ENCODE measurements at regions not wholly inside any gene's neighbourhood (a gene's known extent, or its start where the extent isn't known, plus 50 kb on each side); places are given as distances from the start of the nearest gene placed in this dataset.

DNA sequence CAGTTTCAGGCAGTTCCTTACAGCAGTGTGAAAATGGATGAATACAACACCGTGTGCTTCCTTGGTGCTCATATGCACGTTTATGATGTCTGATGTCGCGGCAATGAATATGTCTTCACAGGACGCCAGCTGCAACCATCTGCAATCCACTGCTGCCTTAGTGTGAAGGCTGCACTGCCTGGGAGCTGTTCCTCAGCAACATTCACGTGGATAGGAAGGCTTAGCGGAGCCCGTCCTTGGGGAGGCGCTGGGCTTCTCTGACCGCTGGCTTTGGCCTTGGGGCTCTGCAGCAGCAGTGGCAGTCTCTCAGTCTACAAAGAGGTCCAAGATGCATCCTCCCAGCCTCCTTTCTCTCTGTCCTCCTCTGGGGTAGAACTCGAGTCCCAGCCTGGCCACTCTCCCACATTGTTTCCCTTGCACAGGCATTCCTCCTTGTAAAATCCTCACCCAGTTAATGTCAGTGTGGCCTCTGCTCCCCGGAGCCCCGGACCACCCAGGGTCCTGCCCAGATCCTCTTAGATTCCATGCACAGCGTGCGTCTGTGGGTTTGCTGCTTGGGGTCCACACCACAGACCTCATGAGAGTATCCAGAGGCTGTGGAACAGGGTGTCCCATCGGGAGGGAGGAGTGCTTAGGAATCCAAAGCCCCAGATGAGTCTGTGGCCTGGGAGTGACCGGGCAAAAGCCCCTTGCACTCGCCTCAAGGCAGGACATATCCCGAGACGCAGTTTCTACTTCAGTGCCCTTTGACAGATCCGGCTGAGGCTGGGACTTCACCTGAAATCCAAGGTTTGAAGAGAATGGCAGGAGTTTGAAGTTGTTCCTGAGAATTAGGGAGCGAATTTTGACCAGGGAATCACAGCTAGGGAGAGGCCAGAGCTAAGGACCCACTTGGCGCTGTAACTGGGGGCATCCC, 181.3 kb downstream of the THBS2 start:
- ChIA-PET CTCF (no interaction called here), POLR2A (no interaction called here)
- DNase-seq (ENCODE audit: extremely low spot score), result no peak
- TF ChIP-seq FOXA1 (IDR thresholded peaks at IDR 0.05) (no peak), ZNF384 (IDR thresholded peaks at IDR 0.05) (no peak), FOXK2 (IDR thresholded peaks at IDR 0.05) (no peak), TARDBP (IDR thresholded peaks at IDR 0.05) (no peak), LEF1 (IDR thresholded peaks at IDR 0.05; ENCODE audit: borderline replicate concordance) (no peak), HDGF (IDR thresholded peaks at IDR 0.05; ENCODE audit: borderline replicate concordance) (no peak), PKNOX1 (IDR thresholded peaks at IDR 0.05) (no peak), SP1 (IDR thresholded peaks at IDR 0.05) (no peak), ARNT (IDR thresholded peaks at IDR 0.05) (no peak), SUZ12 (IDR thresholded peaks at IDR 0.05) (no peak), NFRKB (IDR thresholded peaks at IDR 0.05) (no peak), ELF4 (IDR thresholded peaks at IDR 0.05) (no peak), BHLHE40 (IDR thresholded peaks at IDR 0.05; ENCODE audit: borderline replicate concordance) (no peak), FOXM1 (IDR thresholded peaks at IDR 0.05; ENCODE audit: borderline replicate concordance) (no peak), CTBP1 (IDR thresholded peaks at IDR 0.05; ENCODE audit: borderline replicate concordance) (no peak)

DNA sequence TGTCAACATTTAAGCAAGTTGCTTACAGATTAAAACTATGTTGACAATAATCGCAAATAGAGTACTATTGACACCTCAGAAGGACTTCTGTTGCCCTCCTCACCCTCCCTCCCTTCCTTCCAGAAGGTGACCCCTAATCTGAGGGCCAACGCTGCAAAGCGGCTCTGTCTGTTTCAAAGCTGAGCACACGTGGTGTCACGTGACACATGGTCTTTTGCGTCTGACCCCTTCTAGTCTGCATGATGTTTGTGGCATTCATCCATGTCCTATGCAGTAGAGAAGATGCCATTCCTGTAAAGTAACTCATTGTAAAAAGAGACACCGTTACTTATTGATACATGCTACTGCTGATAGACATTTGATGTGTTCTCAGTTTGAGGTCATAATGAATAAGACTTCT, 182.3 kb downstream of the THBS2 start:
- no peak for DNase-seq (ENCODE audit: extremely low spot score)

DNA sequence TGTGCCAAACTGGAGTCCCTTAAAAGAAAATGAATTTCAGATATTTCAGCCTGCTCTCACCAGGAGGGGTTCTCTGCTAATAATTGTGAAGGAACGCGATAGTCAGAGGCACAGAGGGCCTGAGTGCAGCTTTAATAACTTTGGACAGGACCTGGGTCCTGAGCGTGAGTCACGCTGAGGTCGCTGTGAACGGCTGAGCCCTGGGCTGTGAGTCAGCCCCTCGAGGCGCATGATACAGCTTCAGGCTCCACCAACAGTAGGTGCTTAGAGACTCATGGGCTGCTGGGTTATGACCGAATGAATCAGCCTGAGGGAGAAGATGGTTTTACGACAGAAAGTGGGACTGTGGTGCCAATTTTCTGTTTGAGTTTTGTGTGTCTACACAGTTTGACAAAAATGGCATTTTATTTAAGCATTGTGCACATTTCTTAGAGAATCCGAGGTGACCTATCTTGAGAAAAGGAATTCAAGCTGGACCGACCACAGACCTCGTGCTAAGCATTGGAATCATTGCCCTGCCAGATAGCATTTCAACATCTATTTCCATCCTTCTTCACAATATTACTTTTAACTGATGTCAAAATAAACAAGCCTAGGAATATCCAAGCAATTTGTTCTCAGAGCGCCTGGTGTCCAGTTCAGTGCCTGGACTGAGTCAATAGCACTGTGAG, 183.0 kb downstream of the THBS2 start:
- TF ChIP-seq TARDBP (IDR thresholded peaks at IDR 0.05) (no peak), FOXK2 (IDR thresholded peaks at IDR 0.05) (no peak), FOXM1 (IDR thresholded peaks at IDR 0.05; ENCODE audit: borderline replicate concordance) (no peak), BHLHE40 (IDR thresholded peaks at IDR 0.05; ENCODE audit: borderline replicate concordance) (no peak), ELF4 (IDR thresholded peaks at IDR 0.05) (no peak), SP1 (IDR thresholded peaks at IDR 0.05) (no peak), SUZ12 (IDR thresholded peaks at IDR 0.05) (no peak), LEF1 (IDR thresholded peaks at IDR 0.05; ENCODE audit: borderline replicate concordance) (no peak), ARNT (IDR thresholded peaks at IDR 0.05) (no peak), ZNF384 (IDR thresholded peaks at IDR 0.05) (no peak), NFRKB (IDR thresholded peaks at IDR 0.05) (no peak), CTBP1 (IDR thresholded peaks at IDR 0.05; ENCODE audit: borderline replicate concordance) (no peak), L3MBTL2 (conservative IDR thresholded peaks at IDR 0.05) (no peak)
- ChIA-PET CTCF (interaction anchor here (0.7 kb wide), 1 partner anchor 157 kb away, joined by 3 read pairs; no protein-coding TSS in a partner anchor), POLR2A (interaction anchor here (0.7 kb wide), 1 partner anchor 181 kb away, joined by 3 read pairs; no protein-coding TSS in a partner anchor)
- peak; percentile 42 for DNase-seq (ENCODE audit: extremely low spot score)

More for the DNA sequence above, 182.3 kb downstream of the THBS2 start:
- POLR2A ChIA-PET, result no interaction called here
- TF ChIP-seq PKNOX1 (IDR thresholded peaks at IDR 0.05) (no peak), ZNF384 (IDR thresholded peaks at IDR 0.05) (no peak), NFRKB (IDR thresholded peaks at IDR 0.05) (no peak), SP1 (IDR thresholded peaks at IDR 0.05) (no peak), L3MBTL2 (conservative IDR thresholded peaks at IDR 0.05) (no peak), FOXK2 (IDR thresholded peaks at IDR 0.05) (no peak)
- CTCF ChIA-PET, result interaction anchor here (0.7 kb wide), 1 partner anchor 156 kb away, joined by 3 read pairs; no protein-coding TSS in a partner anchor

GRCh38 chr6:169069356-169069755, 184.3 kb downstream of the THBS2 start:
- POLR2A ChIA-PET, result no interaction called here
- no peak for TF ChIP-seq FOXK2 (IDR thresholded peaks at IDR 0.05)
- no peak for TF ChIP-seq ELF4 (IDR thresholded peaks at IDR 0.05)
- TF ChIP-seq HDGF (IDR thresholded peaks at IDR 0.05; ENCODE audit: borderline replicate concordance), result no peak
- TF ChIP-seq LEF1 (IDR thresholded peaks at IDR 0.05; ENCODE audit: borderline replicate concordance), result no peak
- TF ChIP-seq SUZ12 (IDR thresholded peaks at IDR 0.05), result no peak
- TF ChIP-seq FOXM1 (IDR thresholded peaks at IDR 0.05; ENCODE audit: borderline replicate concordance), result no peak
- CTCF ChIA-PET, result no interaction called here
- DNase-seq (ENCODE audit: extremely low spot score), result no peak

DNA sequence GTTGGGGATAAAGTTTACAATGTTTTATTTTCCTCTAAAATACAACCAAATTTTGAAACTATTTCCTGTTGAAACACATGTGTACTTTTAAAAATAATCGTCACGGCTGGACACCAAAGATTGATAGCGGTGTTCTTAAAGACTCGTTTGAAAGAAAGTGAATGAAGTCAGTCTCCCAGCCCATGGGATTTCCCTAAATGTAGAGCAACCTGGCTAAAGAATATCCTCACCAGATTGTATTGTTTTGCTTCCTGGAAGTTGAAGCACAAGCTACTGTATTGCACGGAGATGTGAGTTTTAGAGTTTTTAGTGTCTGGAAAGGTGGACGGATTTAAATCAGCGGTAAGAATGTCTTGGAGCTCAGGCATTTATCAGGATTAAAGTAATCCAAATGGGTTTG, 189.5 kb downstream of the THBS2 start:
- no peak for DNase-seq (ENCODE audit: extremely low spot score)
- no peak for TF ChIP-seq L3MBTL2 (conservative IDR thresholded peaks at IDR 0.05)
- no peak for TF ChIP-seq FOXK2 (IDR thresholded peaks at IDR 0.05)
- TF ChIP-seq FOXA1 (IDR thresholded peaks at IDR 0.05), result no peak
- TF ChIP-seq ZNF384 (IDR thresholded peaks at IDR 0.05), result no peak
- no peak for TF ChIP-seq NFRKB (IDR thresholded peaks at IDR 0.05)
- TF ChIP-seq CTBP1 (IDR thresholded peaks at IDR 0.05; ENCODE audit: borderline replicate concordance), result no peak
- no peak for TF ChIP-seq ELF4 (IDR thresholded peaks at IDR 0.05)
- no peak for TF ChIP-seq ARNT (IDR thresholded peaks at IDR 0.05)
- TF ChIP-seq FOXM1 (IDR thresholded peaks at IDR 0.05; ENCODE audit: borderline replicate concordance), result no peak
- TF ChIP-seq HDGF (IDR thresholded peaks at IDR 0.05; ENCODE audit: borderline replicate concordance), result no peak
- no peak for TF ChIP-seq LEF1 (IDR thresholded peaks at IDR 0.05; ENCODE audit: borderline replicate concordance)
- ChIA-PET CTCF (interaction anchor here (0.7 kb wide), 1 partner anchor 700 kb away, joined by 3 read pairs; no protein-coding TSS in a partner anchor), POLR2A (no interaction called here)

GRCh38 chr6:169062272-169062671, 191.4 kb downstream of the THBS2 start:
- TF ChIP-seq SUZ12 (IDR thresholded peaks at IDR 0.05) (no peak), L3MBTL2 (conservative IDR thresholded peaks at IDR 0.05) (no peak), FOXA1 (IDR thresholded peaks at IDR 0.05) (no peak), BHLHE40 (IDR thresholded peaks at IDR 0.05; ENCODE audit: borderline replicate concordance) (no peak), FOXM1 (IDR thresholded peaks at IDR 0.05; ENCODE audit: borderline replicate concordance) (no peak), ZNF384 (IDR thresholded peaks at IDR 0.05) (no peak), HDGF (IDR thresholded peaks at IDR 0.05; ENCODE audit: borderline replicate concordance) (no peak)
- ChIA-PET POLR2A (no interaction called here), CTCF (no interaction called here)
- no peak for DNase-seq (ENCODE audit: extremely low spot score)
